IPS-NIHi11 (cell line): ENCODE measurements at regions not wholly inside any gene's neighbourhood (a gene's known extent, or its start where the extent isn't known, plus 50 kb on each side); places are given as distances from the start of the nearest gene placed in this dataset.
"Not testable (repeated sequence)": the region's sequence is repeated elsewhere in the genome, so short reads cannot be mapped to it uniquely, and the experiment has no call there.

ENCODE experiments used
- DNase-seq: peaks from one replicate; pipeline ENCODE4 v3.0.0; 2012; ENCODE audit warnings: mixed read lengths, low spot score

DNA sequence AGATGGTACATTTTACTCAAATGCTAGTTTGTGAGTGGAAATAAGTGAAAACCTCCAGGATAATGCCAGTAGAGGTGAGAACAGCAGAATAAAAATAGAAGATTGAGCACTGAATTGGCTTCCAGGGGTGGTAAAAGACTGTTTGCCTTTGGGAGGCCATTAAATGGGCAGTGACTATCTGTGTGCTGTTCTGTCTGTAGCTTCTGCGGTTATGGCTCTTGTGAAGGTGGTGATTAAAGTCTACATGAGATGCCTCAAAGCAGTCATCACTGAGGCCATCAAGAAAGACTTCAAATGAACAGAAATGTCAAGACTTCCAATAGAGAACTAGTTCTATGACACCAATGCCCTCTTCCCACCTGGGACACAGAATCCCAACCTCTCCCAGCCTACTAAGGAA, 108.8 kb downstream of the EFHB start:
- no peak for DNase-seq

GRCh38 chr3:19822805-19823204, 111.2 kb downstream of the EFHB start:
- no peak for DNase-seq

DNA sequence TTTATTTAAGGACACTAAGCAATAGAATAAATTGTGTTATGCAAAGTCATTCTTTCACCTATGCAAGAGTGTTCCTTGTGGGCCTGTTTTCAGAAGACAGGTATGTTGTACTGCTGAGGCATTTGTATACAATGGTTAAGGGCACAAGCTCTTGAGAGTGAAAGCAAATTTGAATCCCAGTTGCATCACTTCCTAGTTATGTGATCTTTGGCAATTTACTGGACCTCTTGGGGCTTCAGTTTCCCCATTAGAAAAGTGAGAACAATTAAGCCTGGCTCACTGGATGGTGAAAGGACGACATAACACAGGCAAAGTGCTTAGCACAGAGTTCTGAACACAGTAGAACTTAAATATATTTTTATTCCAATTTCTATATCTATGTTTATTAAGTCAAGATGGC, 117.4 kb downstream of the EFHB start:
- no peak for DNase-seq

GRCh38 chr3:19815805-19816204, 118.2 kb downstream of the EFHB start:
- no peak for DNase-seq

GRCh38 chr3:19813743-19814142, 120.3 kb downstream of the EFHB start:
- not testable (repeated sequence) for DNase-seq

DNA sequence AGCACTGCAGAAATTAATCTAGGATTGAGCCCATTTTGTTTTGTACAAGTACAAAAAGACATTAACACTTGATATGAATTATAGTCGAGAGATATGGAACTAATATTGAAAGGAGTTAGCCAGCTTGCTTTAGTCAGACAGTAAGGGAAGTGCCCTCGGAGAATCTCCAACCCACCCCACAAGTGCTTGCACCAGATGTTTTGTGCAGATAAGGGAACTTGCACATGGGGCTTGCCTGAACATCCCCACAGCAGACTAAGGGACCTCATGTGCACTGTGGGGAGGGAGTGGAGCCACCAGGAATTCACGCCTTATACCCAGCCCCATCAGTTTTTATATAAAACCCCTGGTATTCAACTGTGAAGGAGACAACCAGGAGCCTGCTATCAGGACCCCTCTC, 122.3 kb downstream of the EFHB start:
- no peak for DNase-seq

GRCh38 chr3:19808834-19809233, 125.2 kb downstream of the EFHB start:
- DNase-seq = no peak

DNA sequence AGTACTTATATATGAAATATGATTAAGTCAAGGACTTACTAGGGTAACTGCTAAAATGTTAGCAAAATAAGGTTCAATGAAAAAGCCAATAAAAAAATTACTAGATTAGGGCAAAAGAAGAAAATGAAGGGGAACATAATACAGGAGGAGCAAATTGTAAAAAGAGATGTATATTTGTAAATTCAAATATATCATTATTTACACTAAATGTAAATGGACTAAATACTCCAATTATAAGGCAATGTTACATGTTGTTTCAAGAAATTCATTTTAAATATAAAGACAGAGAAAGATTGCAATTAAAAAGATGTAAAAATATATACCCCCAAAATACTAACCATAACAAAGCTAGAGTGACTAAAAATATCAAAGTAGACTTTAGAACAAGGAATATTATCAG, 134.1 kb downstream of the EFHB start:
- no peak for DNase-seq

DNA sequence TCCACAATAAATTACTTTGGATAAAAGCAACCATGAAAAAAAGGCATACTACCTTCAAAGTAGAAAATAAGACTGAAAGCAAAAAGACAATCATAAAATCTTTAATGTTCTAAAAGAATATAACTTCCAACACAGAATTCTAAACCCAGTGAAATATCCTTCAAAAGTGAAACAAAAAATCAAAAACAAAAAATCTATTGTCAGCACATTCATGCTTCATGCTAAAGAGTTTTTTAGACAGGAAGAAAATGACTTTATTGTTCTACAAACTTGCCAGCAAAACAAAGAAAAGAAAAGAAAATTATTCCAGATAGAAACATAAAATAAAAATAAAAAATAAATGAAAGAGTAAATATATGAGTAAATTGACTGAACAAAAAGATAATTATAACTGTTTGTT, 134.9 kb downstream of the EFHB start:
- DNase-seq = no peak

- DNase-seq = no peak
Observed at GRCh38 chr3:19798324-19798723, 135.7 kb downstream of the EFHB start.

DNA sequence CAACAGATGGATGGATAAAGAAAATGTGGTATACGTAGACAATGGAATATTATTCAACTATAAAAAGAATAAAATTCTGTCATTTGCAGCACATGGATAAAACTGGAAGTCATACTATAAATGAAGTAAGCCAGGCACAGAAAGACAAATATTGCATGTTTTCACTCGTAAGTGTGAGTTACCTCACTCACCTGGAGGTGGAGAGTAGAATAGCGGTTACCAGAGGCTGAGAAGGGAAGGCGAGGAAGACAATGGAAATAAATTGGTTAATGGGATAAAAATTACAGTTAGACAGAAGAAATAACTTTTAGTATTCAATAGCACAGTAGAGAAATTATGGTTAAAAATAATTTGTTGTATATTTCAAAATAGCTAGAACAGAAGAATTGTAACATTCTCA, 141.6 kb downstream of the EFHB start:
- DNase-seq = no peak

- DNase-seq = no peak
Observed at GRCh38 chr3:19775765-19776164, 158.3 kb downstream of the EFHB start.

DNA sequence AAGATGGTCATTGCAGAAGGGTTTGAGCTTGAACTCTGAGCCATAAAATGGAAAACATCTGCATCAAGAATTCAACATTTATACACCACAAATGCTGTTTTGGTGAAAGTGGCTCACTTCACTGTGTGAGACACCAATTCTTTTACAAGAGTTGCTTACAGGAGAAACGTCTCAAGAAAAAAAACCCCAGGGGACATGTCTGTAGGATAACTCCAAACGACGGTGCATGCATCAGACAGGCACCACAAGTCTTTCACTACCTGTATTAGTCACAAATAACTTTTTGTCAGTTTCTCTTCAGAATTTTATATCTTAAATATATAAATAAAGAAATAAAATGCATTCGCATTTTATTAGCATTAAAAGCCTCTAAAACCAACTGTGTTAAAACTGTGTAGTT, 164.3 kb downstream of the EFHB start:
- DNase-seq = no peak

DNA sequence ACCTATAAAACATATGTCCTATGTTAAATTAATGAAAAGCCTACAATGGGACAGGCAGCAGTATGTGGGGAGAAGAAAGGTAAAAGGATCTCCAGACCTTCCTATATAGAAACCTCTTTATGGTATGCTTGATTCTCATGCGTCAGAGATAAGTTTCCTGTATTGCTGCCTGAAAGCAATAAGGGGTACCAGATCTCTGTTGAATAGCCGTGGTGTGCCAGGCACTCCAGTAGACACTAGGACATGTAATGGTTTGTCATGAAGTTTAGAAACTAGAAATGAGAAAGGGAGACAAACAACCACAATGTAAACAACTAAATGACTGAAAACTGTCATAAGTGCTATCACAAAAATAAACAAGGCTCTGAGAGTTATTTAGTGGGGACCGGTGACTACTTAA, 168.1 kb downstream of the EFHB start:
- no peak for DNase-seq

- no peak for DNase-seq
Observed at GRCh38 chr3:19757773-19758172, 176.2 kb downstream of the EFHB start.

DNA sequence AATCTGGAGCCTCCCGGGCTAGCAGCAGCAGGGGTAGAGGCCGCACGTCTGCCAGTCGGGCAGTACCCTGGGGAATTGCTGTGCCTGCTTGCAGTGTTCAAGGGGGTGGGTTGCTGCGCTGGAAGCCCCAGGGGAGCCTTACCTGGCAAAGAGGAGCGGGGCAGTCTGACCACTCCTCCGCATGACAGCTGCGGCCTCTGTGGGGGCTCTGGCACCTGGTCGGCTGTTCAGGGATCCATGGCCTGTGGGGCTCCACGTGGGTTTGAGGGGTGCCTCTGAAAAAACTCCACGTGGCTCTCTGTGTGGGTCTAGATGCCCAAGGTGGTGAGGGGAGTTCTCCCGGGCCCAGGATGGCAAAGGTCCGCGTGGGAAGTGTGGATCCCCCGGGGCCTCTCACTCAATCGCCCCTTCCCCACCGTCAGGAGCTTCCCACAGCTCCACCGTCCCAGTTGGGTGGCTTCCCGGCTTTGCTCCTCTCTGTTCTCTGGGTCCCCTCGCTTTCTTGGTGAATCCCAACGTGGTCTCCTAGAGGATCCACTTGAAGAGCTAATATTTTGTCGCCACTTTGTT, 184.5 kb downstream of the EFHB start:
- no peak for DNase-seq

DNA sequence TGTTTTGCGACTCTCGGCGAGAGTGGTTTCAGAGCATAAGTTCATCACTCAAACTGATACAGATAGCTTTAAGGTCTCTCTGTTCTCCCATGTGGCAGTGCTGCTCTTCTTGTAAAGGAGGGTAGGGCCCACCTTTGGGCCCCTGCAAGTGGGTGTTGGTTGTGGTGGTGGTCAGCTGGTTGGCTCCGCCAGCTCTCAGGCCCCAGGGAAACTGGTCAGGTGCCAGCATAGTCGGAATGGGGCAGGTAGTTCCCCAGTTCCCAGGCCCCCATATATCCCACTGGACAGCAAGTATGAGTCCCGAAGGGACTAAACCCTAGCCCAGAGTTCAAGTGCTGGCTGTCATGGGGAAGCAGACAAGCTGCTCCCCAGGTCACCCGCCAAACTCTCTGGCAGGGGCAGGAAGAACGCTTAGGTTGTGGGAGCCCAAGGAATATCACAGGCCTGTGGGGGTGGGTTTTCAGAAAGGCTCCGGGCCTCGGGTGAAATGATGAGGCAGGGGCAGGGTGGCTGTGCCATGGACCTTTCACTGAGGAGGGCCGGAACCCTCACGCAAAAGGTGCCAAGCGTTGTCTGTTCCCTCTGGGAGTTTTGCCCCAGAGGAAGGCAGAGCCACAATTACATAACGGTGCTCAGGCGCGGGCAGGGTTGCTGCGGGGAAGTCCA, 185.1 kb downstream of the EFHB start:
- DNase-seq = no peak

DNA sequence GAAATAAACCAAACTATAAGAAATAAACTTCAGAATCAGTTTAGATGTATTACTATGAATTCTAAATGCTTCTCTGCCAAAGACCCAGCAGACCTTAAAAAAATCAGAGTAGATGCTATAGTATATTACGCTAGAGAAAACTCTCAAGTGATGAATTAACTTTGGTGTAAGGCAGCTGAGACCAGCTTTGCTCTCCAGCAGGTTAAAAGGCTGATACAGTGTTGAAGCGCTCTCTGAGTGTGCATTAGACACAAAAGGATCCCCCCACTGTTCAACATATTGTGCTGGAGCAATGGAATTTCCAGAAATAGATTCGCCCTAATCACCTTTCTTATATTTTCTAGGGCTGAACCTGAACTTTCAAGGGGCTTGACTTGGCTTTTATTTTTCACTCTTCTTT, 190.0 kb downstream of the EFHB start:
- no peak for DNase-seq

GRCh38 chr3:19742935-19743334, 191.1 kb downstream of the EFHB start:
- no peak for DNase-seq

DNA sequence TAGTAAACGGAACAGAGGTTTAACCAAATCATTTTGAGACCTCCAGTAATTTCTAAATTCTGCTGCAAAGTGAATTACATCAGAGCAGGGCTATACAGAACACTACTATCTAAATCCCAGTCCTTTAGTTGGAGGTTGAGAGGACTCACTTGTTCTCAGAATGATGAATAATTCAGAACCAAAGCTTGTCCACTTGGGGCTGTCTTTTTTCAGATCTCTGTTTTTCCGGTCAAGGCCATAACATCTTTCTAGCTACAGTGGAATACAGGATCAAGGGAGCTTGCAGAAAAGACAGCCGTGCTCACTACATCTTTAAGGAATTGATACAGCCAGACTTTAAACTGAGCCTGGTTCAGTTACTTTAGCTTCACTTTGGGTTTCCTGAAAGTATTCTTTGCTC, 194.5 kb downstream of the EFHB start:
- DNase-seq = no peak

GRCh38 chr3:19738846-19739245, 195.2 kb downstream of the EFHB start:
- DNase-seq = no peak

DNA sequence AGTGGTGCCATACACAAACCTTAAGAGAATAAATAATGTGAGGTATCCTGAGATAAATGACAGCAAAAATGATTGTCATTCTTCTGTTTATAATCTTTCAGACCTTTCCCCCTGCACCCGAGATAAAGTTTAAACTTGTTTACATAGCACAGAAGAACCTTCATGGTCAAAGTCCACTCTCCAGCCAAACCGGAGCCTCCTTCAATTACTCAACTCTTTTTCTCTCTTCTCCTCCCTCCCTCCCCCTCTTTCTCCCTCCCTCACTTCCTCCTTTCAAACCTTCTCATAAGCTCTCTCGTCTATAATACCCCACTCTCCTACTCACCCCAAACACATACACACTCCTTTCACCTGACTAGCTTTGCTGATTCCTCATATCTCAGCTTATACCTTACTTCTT, 198.9 kb downstream of the EFHB start:
- DNase-seq = no peak

GRCh38 chr3:19734453-19734852, 199.6 kb downstream of the EFHB start:
- no peak for DNase-seq

- DNase-seq = no peak
Observed at GRCh38 chr3:19725000-19725399, 209.0 kb downstream of the EFHB start.
